VCaP (cell line): ENCODE measurements at regions not wholly inside any gene's neighbourhood (a gene's known extent, or its start where the extent isn't known, plus 50 kb on each side); places are given as distances from the start of the nearest gene placed in this dataset.

Source experiments
- H3K27ac ChIP-seq: fragments of 450-650 bp; 2 replicates; pipeline ENCODE4 v1.5.1; 2017
- CTCF ChIP-seq: fragments of 450-650 bp; conservative IDR thresholded peaks from 2 replicates; pipeline ENCODE4 v1.5.1; 2017; ENCODE audit warnings: mild to moderate bottlenecking, moderate library complexity

- no peak overlapping the region for H3K27ac ChIP-seq
- no peak for TF ChIP-seq CTCF
Observed at GRCh38 chr2:145023334-145023934, 503.5 kb upstream of the ZEB2 start.

- TF ChIP-seq CTCF, result no peak
- H3K27ac ChIP-seq, result no peak overlapping the region
Observed at GRCh38 chr2:145022666-145023333, 502.9 kb upstream of the ZEB2 start.

GRCh38 chr2:145021962-145022665 lies 502.2 kb upstream of the ZEB2 start:
- no peak overlapping the region for H3K27ac ChIP-seq
- no peak for TF ChIP-seq CTCF

- TF ChIP-seq CTCF, result no peak
- H3K27ac ChIP-seq, result no peak overlapping the region
Observed at GRCh38 chr2:145020694-145021093, 500.8 kb upstream of the ZEB2 start.

- no peak for TF ChIP-seq CTCF
- no peak overlapping the region for H3K27ac ChIP-seq
Observed at GRCh38 chr2:145020139-145020538, 500.2 kb upstream of the ZEB2 start.

GRCh38 chr2:145018502-145018901 lies 498.6 kb upstream of the ZEB2 start:
- no peak overlapping the region for H3K27ac ChIP-seq
- TF ChIP-seq CTCF, result no peak

GRCh38 chr2:145017149-145017548 lies 497.2 kb upstream of the ZEB2 start:
- TF ChIP-seq CTCF, result no peak
- no peak overlapping the region for H3K27ac ChIP-seq
